Sigmoid colon (tissue), 6 donors: ENCODE measurements at regions not wholly inside any gene's neighbourhood (a gene's known extent, or its start where the extent isn't known, plus 50 kb on each side); places are given as distances from the start of the nearest gene placed in this dataset.

ENCODE experiments used
- DNase-seq: peaks from one replicate; pipeline ENCODE4 v3.0.0-alpha.2; 2019
- H3K27ac ChIP-seq, 4 donors: fragments of 200-600 bp; sonication (generic); one replicate each; pipeline ENCODE4 v1.5.1; 2016 to 2019; ENCODE audit warnings: mild to moderate bottlenecking in 1 of 4
- H3K27me3 ChIP-seq, 3 donors: fragments of 200-600 bp; sonication (generic); one replicate each; pipeline ENCODE4 v1.5.1; 2019; ENCODE audit warnings: mild to moderate bottlenecking in 1 of 3
- H3K36me3 ChIP-seq, 4 donors: fragments of 200-600 bp; sonication (generic); one replicate each; pipeline ENCODE4 v1.5.1; 2016 to 2019
- H3K4me1 ChIP-seq, 4 donors: fragments of 200-600 bp; sonication (generic); one replicate each; pipeline ENCODE4 v1.5.1; 2017 to 2019
- H3K4me3 ChIP-seq, 4 donors: fragments of 200-600 bp; sonication (generic); one replicate each; pipeline ENCODE4 v1.5.1; 2017 to 2019; ENCODE audit warnings: mild to moderate bottlenecking in 2 of 4, moderate library complexity in 1 of 4
- H3K9me3 ChIP-seq, 4 donors: fragments of 200-600 bp in 3 of 4; sonication (generic) in 3 of 4; one replicate each; pipeline versions ENCODE4 v1.5.1 to v1.6.1; 2013 to 2019
- EP300 ChIP-seq, 4 donors: sonication (generic); formaldehyde crosslinking; IDR thresholded peaks; one replicate each; pipeline ENCODE4 v1.6.1; 2017; ENCODE audit warnings: antibody characterized with exemption in 4 of 4
- POLR2A ChIP-seq, 2 donors: fragments of 450-650 bp; IDR thresholded peaks; one replicate each; pipeline ENCODE4 v1.6.1; 2016; ENCODE audit warnings: antibody characterized with exemption in 2 of 2, mild to moderate bottlenecking in 2 of 2, moderate library complexity in 2 of 2
- POLR2AphosphoS5 ChIP-seq, 4 donors: sonication (generic); formaldehyde crosslinking; IDR thresholded peaks; one replicate each; pipeline ENCODE4 v1.6.1; 2017; ENCODE audit warnings: antibody characterized with exemption in 4 of 4
- WGBS, 2 donors: extraction: QIAGEN DNeasy Blood & Tissue Kit; methylation state at CpG; one replicate each; pipeline ENCODE4 v1.1.7; 2013; 5-methylcytosine and 5-hydroxymethylcytosine counted together
- intact Hi-C: fragments of 100-400 bp; cut with DNase I; formaldehyde crosslinking; loops from one replicate; pipeline ENCODE4 v1.15.1; 2023
- TF ChIP-seq, protein P1 (sequence below), 4 experiments: fragments of 450-650 bp in 3 of 4; fragments of 200-600 bp in 1 of 4; IDR thresholded peaks; one replicate each; pipeline ENCODE4 v1.5.1; 2016 to 2019; ENCODE audit warnings: antibody characterized with exemption in 4 of 4, mild to moderate bottlenecking in 3 of 4, moderate library complexity in 2 of 4
- donor health status: healthy with polysubstance abuse.
- donor health status: healthy.

DNA sequence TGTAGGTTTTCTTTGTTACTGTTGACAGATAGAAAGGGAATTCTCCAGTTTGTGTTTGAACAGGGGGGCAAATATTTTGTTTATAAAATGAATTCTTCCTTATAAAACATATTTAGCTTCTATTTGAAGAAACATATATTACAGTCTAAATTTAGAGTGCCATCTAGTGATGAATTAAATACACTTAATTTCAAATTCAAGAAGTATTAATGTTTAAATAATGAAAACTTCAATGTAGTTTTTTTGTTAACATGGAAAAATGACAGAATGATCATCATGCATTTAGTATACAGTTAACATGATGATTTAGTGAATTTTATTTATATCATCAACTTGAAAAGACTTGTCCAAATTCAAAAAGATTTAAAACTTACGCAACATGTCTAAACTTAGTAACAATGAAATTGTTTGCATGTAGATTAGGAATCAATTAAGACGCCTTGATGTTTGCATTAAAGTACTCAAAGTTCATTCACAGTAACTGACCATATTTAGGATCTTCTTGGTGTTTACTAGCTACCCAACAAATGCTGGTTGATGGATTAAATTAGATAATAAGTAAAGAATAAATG is 765.9 kb upstream of the SLITRK1 start:
- H3K27me3 ChIP-seq, result no peaks in the 10 kb centered on the region
- TF ChIP-seq EP300 (IDR thresholded peaks at IDR 0.05) (no peak), POLR2A (IDR thresholded peaks at IDR 0.05) (no peak), POLR2AphosphoS5 (IDR thresholded peaks at IDR 0.05) (no peak)
- TF ChIP-seq, protein P1, sequence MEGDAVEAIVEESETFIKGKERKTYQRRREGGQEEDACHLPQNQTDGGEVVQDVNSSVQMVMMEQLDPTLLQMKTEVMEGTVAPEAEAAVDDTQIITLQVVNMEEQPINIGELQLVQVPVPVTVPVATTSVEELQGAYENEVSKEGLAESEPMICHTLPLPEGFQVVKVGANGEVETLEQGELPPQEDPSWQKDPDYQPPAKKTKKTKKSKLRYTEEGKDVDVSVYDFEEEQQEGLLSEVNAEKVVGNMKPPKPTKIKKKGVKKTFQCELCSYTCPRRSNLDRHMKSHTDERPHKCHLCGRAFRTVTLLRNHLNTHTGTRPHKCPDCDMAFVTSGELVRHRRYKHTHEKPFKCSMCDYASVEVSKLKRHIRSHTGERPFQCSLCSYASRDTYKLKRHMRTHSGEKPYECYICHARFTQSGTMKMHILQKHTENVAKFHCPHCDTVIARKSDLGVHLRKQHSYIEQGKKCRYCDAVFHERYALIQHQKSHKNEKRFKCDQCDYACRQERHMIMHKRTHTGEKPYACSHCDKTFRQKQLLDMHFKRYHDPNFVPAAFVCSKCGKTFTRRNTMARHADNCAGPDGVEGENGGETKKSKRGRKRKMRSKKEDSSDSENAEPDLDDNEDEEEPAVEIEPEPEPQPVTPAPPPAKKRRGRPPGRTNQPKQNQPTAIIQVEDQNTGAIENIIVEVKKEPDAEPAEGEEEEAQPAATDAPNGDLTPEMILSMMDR (IDR thresholded peaks at IDR 0.05), result no peak
- H3K27ac ChIP-seq, result no peak overlapping the region
- H3K4me3 ChIP-seq, result no peak overlapping the region
- H3K9me3 ChIP-seq, result no peaks in the 10 kb centered on the region
- H3K36me3 ChIP-seq, result no peaks in the 10 kb centered on the region
- 60 to 63% methylated on average over 2 of the region's 2 CpGs for WGBS, 2 donors
- intact Hi-C loops, result no loop called here
- peaks cover 0 to 14% (median 0%) of the 10 kb centered on the region in 4 donors for H3K4me1 ChIP-seq
- DNase-seq, result no peak

DNA sequence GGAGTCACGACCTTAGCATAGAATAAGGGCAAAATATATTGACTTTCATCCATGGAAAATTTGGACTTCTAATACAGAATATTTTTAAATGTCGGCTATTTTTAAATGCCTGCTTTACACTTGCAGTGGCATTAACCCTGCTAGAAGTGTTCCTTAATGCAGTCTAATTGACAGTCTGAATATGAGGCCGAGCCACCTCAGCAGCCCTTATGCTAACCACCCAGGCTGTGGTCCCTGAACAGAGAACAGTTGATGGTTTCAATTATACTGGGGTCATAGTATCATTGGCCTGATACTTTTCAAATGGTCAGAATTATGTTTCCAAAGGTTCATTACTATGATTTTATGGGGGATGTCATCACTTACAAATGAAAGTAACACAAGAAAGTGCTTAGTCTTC is 764.7 kb upstream of the SLITRK1 start:
- Histone ChIP-seq H3K27ac (no peak overlapping the region), H3K27me3 (no peaks in the 10 kb centered on the region), H3K9me3 (no peaks in the 10 kb centered on the region), H3K4me1 (peaks cover 0 to 14% (median 0%) of the 10 kb centered on the region in 4 donors), H3K36me3 (no peaks in the 10 kb centered on the region), H3K4me3 (no peak overlapping the region)
- no peak for DNase-seq
- WGBS, 2 donors, result 85 to 88% methylated on average over 3 of the region's 3 CpGs
- no peak for TF ChIP-seq POLR2AphosphoS5 (IDR thresholded peaks at IDR 0.05)
- no peak for TF ChIP-seq EP300 (IDR thresholded peaks at IDR 0.05)
- TF ChIP-seq, protein P1 (IDR thresholded peaks at IDR 0.05), result no peak
- TF ChIP-seq POLR2A (IDR thresholded peaks at IDR 0.05), result no peak
- intact Hi-C loops, result no loop called here

DNA sequence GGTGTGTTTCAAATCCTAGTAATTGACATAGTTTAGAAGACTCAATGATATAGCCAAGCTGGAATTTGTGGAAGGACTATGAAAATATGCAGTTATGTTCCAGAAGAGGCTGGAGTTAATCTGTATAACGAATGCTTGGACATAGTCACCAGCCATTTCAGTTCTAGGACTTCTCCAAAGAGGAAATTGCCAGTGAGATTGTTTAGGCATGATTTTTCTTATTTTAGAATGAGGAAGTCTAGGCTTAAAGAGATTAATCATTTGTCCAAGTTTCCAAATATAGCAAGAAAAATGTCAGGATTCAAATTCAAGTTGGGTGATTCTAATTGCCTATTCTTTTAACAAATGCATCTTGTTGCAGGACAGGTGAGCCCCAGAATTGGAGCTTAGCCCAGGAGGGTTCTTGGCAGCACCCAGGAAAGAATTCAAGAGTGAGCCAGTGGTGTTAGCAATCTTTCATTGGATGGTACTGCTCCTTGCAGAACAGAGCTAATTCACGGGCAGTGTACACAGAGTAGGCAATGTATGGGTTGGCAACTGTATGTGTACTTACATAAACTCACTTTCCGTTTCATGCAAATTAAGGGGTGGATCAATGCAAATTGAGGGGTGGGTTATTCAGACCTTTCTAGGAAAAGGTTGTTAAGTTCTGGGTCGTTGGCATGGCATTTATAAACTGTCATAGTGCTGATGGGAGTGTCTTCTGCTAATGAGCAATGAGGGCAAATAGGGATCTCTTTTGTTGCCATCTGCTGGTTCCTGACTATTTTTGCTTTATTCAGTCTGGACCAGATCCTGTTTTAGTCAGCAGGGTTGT is 763.1 kb upstream of the SLITRK1 start:
- Histone ChIP-seq H3K4me3 (no peak overlapping the region), H3K27me3 (no peaks in the 10 kb centered on the region), H3K27ac (no peak overlapping the region), H3K9me3 (no peaks in the 10 kb centered on the region), H3K36me3 (no peaks in the 10 kb centered on the region), H3K4me1 (peaks cover 0 to 10% (median 0%) of the 10 kb centered on the region in 4 donors)
- TF ChIP-seq POLR2AphosphoS5 (IDR thresholded peaks at IDR 0.05) (no peak), POLR2A (IDR thresholded peaks at IDR 0.05) (no peak), EP300 (IDR thresholded peaks at IDR 0.05) (no peak)
- TF ChIP-seq, protein P1 (IDR thresholded peaks at IDR 0.05), result no peak
- WGBS, 2 donors, result 30 to 53% methylated on average over 4 of the region's 4 CpGs
- no peak for DNase-seq
- intact Hi-C loops, result no loop called here

DNA sequence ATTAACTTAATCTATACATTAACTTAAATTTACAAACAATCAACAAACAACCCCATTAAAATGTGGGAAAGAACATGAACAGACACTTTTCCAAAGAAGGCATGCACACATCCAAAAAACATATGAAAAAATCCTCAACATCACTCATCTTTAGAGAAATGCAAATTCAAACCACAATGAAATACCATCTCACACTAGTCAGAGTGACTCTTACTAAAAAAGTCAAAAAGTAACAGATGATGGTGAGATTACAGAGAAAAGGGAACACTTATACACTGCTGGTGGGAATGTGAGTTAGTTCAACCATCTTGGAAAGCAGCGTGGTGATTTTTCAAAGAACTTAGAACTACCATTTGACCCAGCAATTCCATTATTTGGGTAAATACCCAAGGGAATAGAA is 759.2 kb upstream of the SLITRK1 start:
- Histone ChIP-seq H3K27ac (no peak overlapping the region), H3K4me1 (peaks cover 0 to 10% (median 0%) of the 10 kb centered on the region in 4 donors), H3K4me3 (no peak overlapping the region), H3K27me3 (no peaks in the 10 kb centered on the region), H3K9me3 (no peaks in the 10 kb centered on the region), H3K36me3 (no peaks in the 10 kb centered on the region)
- TF ChIP-seq EP300 (IDR thresholded peaks at IDR 0.05), result no peak
- TF ChIP-seq POLR2A (IDR thresholded peaks at IDR 0.05), result no peak
- no peak for TF ChIP-seq POLR2AphosphoS5 (IDR thresholded peaks at IDR 0.05)
- TF ChIP-seq, protein P1 (IDR thresholded peaks at IDR 0.05), result no peak
- intact Hi-C loops, result no loop called here
- no peak for DNase-seq
- 88 to 90% methylated on average over 1 of the region's 1 CpG for WGBS, 2 donors
